ENCODE measurements at regions not wholly inside any gene's neighbourhood (a gene's known extent, or its start where the extent isn't known, plus 50 kb on each side); places are given as distances from the start of the nearest gene placed in this dataset.
"Not testable (repeated sequence)": the region's sequence is repeated elsewhere in the genome, so short reads cannot be mapped to it uniquely, and the experiment has no call there.

GRCh38 chr3:177498037-177498857, 301.0 kb upstream of the TBL1XR1 start:
- no peak overlapping the region for H3K27ac Mint-ChIP-seq
- H3K4me1 Mint-ChIP-seq (ENCODE audit: low read depth) = no peaks in the 10 kb centered on the region
- H3K9me3 Mint-ChIP-seq = no peaks in the 10 kb centered on the region
- intact Hi-C loops (cut with micrococcal nuclease) = no loop called here
- no peak for DNase-seq (ENCODE audit: low spot score)
- H3K36me3 Mint-ChIP-seq (ENCODE audit: low read depth) = no peaks in the 10 kb centered on the region
- no peak overlapping the region for H3K4me3 Mint-ChIP-seq (ENCODE audit: low read depth)
- no peaks in the 10 kb centered on the region for H3K27me3 Mint-ChIP-seq (ENCODE audit: low read depth)

GRCh38 chr3:177499039-177499438, 301.8 kb upstream of the TBL1XR1 start:
- H3K27ac Mint-ChIP-seq; H3K4me3 Mint-ChIP-seq (ENCODE audit: low read depth); intact Hi-C loops (cut with micrococcal nuclease); H3K27me3 Mint-ChIP-seq (ENCODE audit: low read depth); H3K36me3 Mint-ChIP-seq (ENCODE audit: low read depth); H3K9me3 Mint-ChIP-seq; DNase-seq (ENCODE audit: low spot score); H3K4me1 Mint-ChIP-seq (ENCODE audit: low read depth): not testable (repeated sequence)

- intact Hi-C loops (cut with micrococcal nuclease) = no loop called here
These were observed 302.6 kb upstream of the TBL1XR1 start for GRCh38 chr3:177499779-177500423.

GRCh38 chr3:177510693-177511216, 313.5 kb upstream of the TBL1XR1 start:
- Mint-ChIP-seq H3K36me3 (ENCODE audit: low read depth) (no peaks in the 10 kb centered on the region), H3K4me3 (ENCODE audit: low read depth) (no peak overlapping the region), H3K9me3 (no peaks in the 10 kb centered on the region), H3K27me3 (ENCODE audit: low read depth) (no peaks in the 10 kb centered on the region), H3K27ac (no peak overlapping the region), H3K4me1 (ENCODE audit: low read depth) (no peaks in the 10 kb centered on the region)
- DNase-seq (ENCODE audit: low spot score) = no peak
- intact Hi-C loops (cut with micrococcal nuclease) = no loop called here

More at GRCh38 chr3:177499779-177500423, 302.6 kb upstream of the TBL1XR1 start:
- Mint-ChIP-seq H3K4me3 (ENCODE audit: low read depth) (no peak overlapping the region), H3K4me1 (ENCODE audit: low read depth) (no peaks in the 10 kb centered on the region), H3K36me3 (ENCODE audit: low read depth) (no peaks in the 10 kb centered on the region), H3K27me3 (ENCODE audit: low read depth) (peaks cover 3% of the 10 kb centered on the region), H3K27ac (no peak overlapping the region), H3K9me3 (no peaks in the 10 kb centered on the region)
- DNase-seq (ENCODE audit: low spot score) = no peak

GRCh38 chr3:177512945-177513814, 315.9 kb upstream of the TBL1XR1 start:
- Mint-ChIP-seq H3K36me3 (ENCODE audit: low read depth) (no peaks in the 10 kb centered on the region), H3K9me3 (no peaks in the 10 kb centered on the region), H3K27ac (no peak overlapping the region), H3K4me1 (ENCODE audit: low read depth) (no peaks in the 10 kb centered on the region), H3K4me3 (ENCODE audit: low read depth) (no peak overlapping the region), H3K27me3 (ENCODE audit: low read depth) (no peaks in the 10 kb centered on the region)
- intact Hi-C loops (cut with micrococcal nuclease) = no loop called here
- DNase-seq (ENCODE audit: low spot score) = no peak

- H3K4me3 Mint-ChIP-seq (ENCODE audit: low read depth) = no peak overlapping the region
- DNase-seq (ENCODE audit: low spot score) = no peak
- intact Hi-C loops (cut with micrococcal nuclease) = no loop called here
- H3K9me3 Mint-ChIP-seq = no peaks in the 10 kb centered on the region
- no peaks in the 10 kb centered on the region for H3K27me3 Mint-ChIP-seq (ENCODE audit: low read depth)
- no peak overlapping the region for H3K27ac Mint-ChIP-seq
- H3K4me1 Mint-ChIP-seq (ENCODE audit: low read depth) = no peaks in the 10 kb centered on the region
- no peaks in the 10 kb centered on the region for H3K36me3 Mint-ChIP-seq (ENCODE audit: low read depth)
These were observed 316.7 kb upstream of the TBL1XR1 start for GRCh38 chr3:177513815-177514610.

GRCh38 chr3:177514611-177515499, 317.6 kb upstream of the TBL1XR1 start:
- no peaks in the 10 kb centered on the region for H3K36me3 Mint-ChIP-seq (ENCODE audit: low read depth)
- peaks cover 1% of the 10 kb centered on the region for H3K27me3 Mint-ChIP-seq (ENCODE audit: low read depth)

GRCh38 chr3:177515786-177516157, 318.5 kb upstream of the TBL1XR1 start:
- intact Hi-C loops (cut with micrococcal nuclease) = no loop called here
- H3K4me3 Mint-ChIP-seq (ENCODE audit: low read depth) = no peak overlapping the region
- no peaks in the 10 kb centered on the region for H3K4me1 Mint-ChIP-seq (ENCODE audit: low read depth)
- H3K9me3 Mint-ChIP-seq = no peaks in the 10 kb centered on the region
- no peak overlapping the region for H3K27ac Mint-ChIP-seq
- no peaks in the 10 kb centered on the region for H3K36me3 Mint-ChIP-seq (ENCODE audit: low read depth)
- H3K27me3 Mint-ChIP-seq (ENCODE audit: low read depth) = peaks cover 1% of the 10 kb centered on the region
- no peak for DNase-seq (ENCODE audit: low spot score)

More at GRCh38 chr3:177514611-177515499, 317.6 kb upstream of the TBL1XR1 start:
- Mint-ChIP-seq H3K27ac (no peak overlapping the region), H3K9me3 (no peaks in the 10 kb centered on the region), H3K4me3 (ENCODE audit: low read depth) (no peak overlapping the region), H3K4me1 (ENCODE audit: low read depth) (no peaks in the 10 kb centered on the region)
- no peak for DNase-seq (ENCODE audit: low spot score)
- intact Hi-C loops (cut with micrococcal nuclease) = no loop called here

GRCh38 chr3:177516158-177517011, 319.1 kb upstream of the TBL1XR1 start:
- H3K4me1 Mint-ChIP-seq (ENCODE audit: low read depth) = no peaks in the 10 kb centered on the region
- no peak overlapping the region for H3K4me3 Mint-ChIP-seq (ENCODE audit: low read depth)
- H3K36me3 Mint-ChIP-seq (ENCODE audit: low read depth) = no peaks in the 10 kb centered on the region
- intact Hi-C loops (cut with micrococcal nuclease) = no loop called here
- no peak for DNase-seq (ENCODE audit: low spot score)
- H3K9me3 Mint-ChIP-seq = no peaks in the 10 kb centered on the region
- peaks cover 1% of the 10 kb centered on the region for H3K27me3 Mint-ChIP-seq (ENCODE audit: low read depth)
- no peak overlapping the region for H3K27ac Mint-ChIP-seq

GRCh38 chr3:177517906-177518305, 320.6 kb upstream of the TBL1XR1 start:
- no peak for DNase-seq (ENCODE audit: low spot score)
- no peak overlapping the region for H3K4me3 Mint-ChIP-seq (ENCODE audit: low read depth)
- no peaks in the 10 kb centered on the region for H3K4me1 Mint-ChIP-seq (ENCODE audit: low read depth)
- intact Hi-C loops (cut with micrococcal nuclease) = no loop called here
- H3K27ac Mint-ChIP-seq = no peak overlapping the region
- no peaks in the 10 kb centered on the region for H3K36me3 Mint-ChIP-seq (ENCODE audit: low read depth)
- H3K27me3 Mint-ChIP-seq (ENCODE audit: low read depth) = peaks cover 1% of the 10 kb centered on the region
- no peaks in the 10 kb centered on the region for H3K9me3 Mint-ChIP-seq

GRCh38 chr3:177519588-177519987, 322.3 kb upstream of the TBL1XR1 start:
- Mint-ChIP-seq H3K27me3 (ENCODE audit: low read depth) (peaks cover 1% of the 10 kb centered on the region), H3K9me3 (no peaks in the 10 kb centered on the region), H3K27ac (no peak overlapping the region), H3K4me1 (ENCODE audit: low read depth) (peaks cover 3% of the 10 kb centered on the region), H3K36me3 (ENCODE audit: low read depth) (no peaks in the 10 kb centered on the region), H3K4me3 (ENCODE audit: low read depth) (no peak overlapping the region)
- intact Hi-C loops (cut with micrococcal nuclease) = no loop called here
- no peak for DNase-seq (ENCODE audit: low spot score)
